ENCODE measurements at regions not wholly inside any gene's neighbourhood (a gene's known extent, or its start where the extent isn't known, plus 50 kb on each side); places are given as distances from the start of the nearest gene placed in this dataset.

- no peak overlapping the region for H3K27ac ChIP-seq (ENCODE audit: low read length)
- H3K79me2 ChIP-seq (replicated peaks; ENCODE audit: insufficient read depth, low read length): no peaks in the 10 kb centered on the region
- no peak overlapping the region for H3K4me2 ChIP-seq (ENCODE audit: low read length)
- H3K9me3 ChIP-seq (ENCODE audit: low read length): no peaks in the 10 kb centered on the region
- no peak overlapping the region for H3K9ac ChIP-seq (ENCODE audit: low read length)
- H3F3A ChIP-seq (ENCODE audit: insufficient read depth, low read length, poor library complexity, severe bottlenecking): no peaks in the 10 kb centered on the region
- no peak overlapping the region for H3K4me3 ChIP-seq (ENCODE audit: low read length)
- no peaks in the 10 kb centered on the region for H4K20me1 ChIP-seq (ENCODE audit: insufficient read depth)
- no peaks in the 10 kb centered on the region for H3K9me2 ChIP-seq (ENCODE audit: insufficient read depth, low read length)
- TF ChIP-seq EZH2 (IDR thresholded peaks at IDR 0.05; ENCODE audit: borderline replicate concordance, insufficient read depth, low read length, poor library complexity, severe bottlenecking) (no peak), CTCF (IDR thresholded peaks at IDR 0.05; ENCODE audit: poor library complexity, severe bottlenecking) (no peak), EP300 (conservative IDR thresholded peaks at IDR 0.05; ENCODE audit: poor library complexity, severe bottlenecking) (no peak), RAD21 (conservative IDR thresholded peaks at IDR 0.05) (no peak), REST (IDR thresholded peaks at IDR 0.05; ENCODE audit: borderline replicate concordance) (no peak), TAF1 (IDR thresholded peaks at IDR 0.05; ENCODE audit: low read depth) (no peak), POLR2AphosphoS5 (IDR thresholded peaks at IDR 0.05) (no peak), MXI1 (conservative IDR thresholded peaks at IDR 0.05; ENCODE audit: poor library complexity, severe bottlenecking) (no peak), SMC3 (conservative IDR thresholded peaks at IDR 0.05; ENCODE audit: poor library complexity) (no peak)
- no peaks in the 10 kb centered on the region for H3K27me3 ChIP-seq (ENCODE audit: insufficient read depth, low read depth, low read length)
- no peaks in the 10 kb centered on the region for H3K36me3 ChIP-seq (ENCODE audit: insufficient read depth, low read length)
- H2AFZ ChIP-seq (ENCODE audit: low read depth, low read length): no peak overlapping the region
Measured at GRCh38 chr14:71438684-71439083, 493.5 kb upstream of the RGS6 start.

GRCh38 chr14:71441126-71441525, 491.1 kb upstream of the RGS6 start:
- H3K4me3 ChIP-seq (ENCODE audit: low read length): no peak overlapping the region
- TF ChIP-seq MXI1 (conservative IDR thresholded peaks at IDR 0.05; ENCODE audit: poor library complexity, severe bottlenecking) (no peak), REST (IDR thresholded peaks at IDR 0.05; ENCODE audit: borderline replicate concordance) (no peak), RAD21 (conservative IDR thresholded peaks at IDR 0.05) (no peak), POLR2AphosphoS5 (IDR thresholded peaks at IDR 0.05) (no peak), EP300 (conservative IDR thresholded peaks at IDR 0.05; ENCODE audit: poor library complexity, severe bottlenecking) (no peak), SMC3 (conservative IDR thresholded peaks at IDR 0.05; ENCODE audit: poor library complexity) (no peak), EZH2 (IDR thresholded peaks at IDR 0.05; ENCODE audit: borderline replicate concordance, insufficient read depth, low read length, poor library complexity, severe bottlenecking) (no peak), TAF1 (IDR thresholded peaks at IDR 0.05; ENCODE audit: low read depth) (no peak), CTCF (IDR thresholded peaks at IDR 0.05; ENCODE audit: poor library complexity, severe bottlenecking) (no peak)
- H3K27ac ChIP-seq (ENCODE audit: low read length): no peak overlapping the region
- no peaks in the 10 kb centered on the region for H3K79me2 ChIP-seq (replicated peaks; ENCODE audit: insufficient read depth, low read length)
- H3K4me2 ChIP-seq (ENCODE audit: low read length): no peak overlapping the region
- no peaks in the 10 kb centered on the region for H3K27me3 ChIP-seq (ENCODE audit: insufficient read depth, low read depth, low read length)
- no peaks in the 10 kb centered on the region for H3K9me3 ChIP-seq (ENCODE audit: low read length)
- no peak overlapping the region for H2AFZ ChIP-seq (ENCODE audit: low read depth, low read length)
- no peaks in the 10 kb centered on the region for H3K36me3 ChIP-seq (ENCODE audit: insufficient read depth, low read length)
- H3K9ac ChIP-seq (ENCODE audit: low read length): no peak overlapping the region
- H3F3A ChIP-seq (ENCODE audit: insufficient read depth, low read length, poor library complexity, severe bottlenecking): no peaks in the 10 kb centered on the region
- no peaks in the 10 kb centered on the region for H3K9me2 ChIP-seq (ENCODE audit: insufficient read depth, low read length)
- H4K20me1 ChIP-seq (ENCODE audit: insufficient read depth): no peaks in the 10 kb centered on the region
